GM21367 (cell line): ENCODE measurements at regions not wholly inside any gene's neighbourhood (a gene's known extent, or its start where the extent isn't known, plus 50 kb on each side); places are given as distances from the start of the nearest gene placed in this dataset.
"Not testable (repeated sequence)": the region's sequence is repeated elsewhere in the genome, so short reads cannot be mapped to it uniquely, and the experiment has no call there.

Experiments used
- ATAC-seq: cut with Tn5 transposase; IDR thresholded peaks from one replicate; pipeline ENCODE4 v1.9.1; 2021; ENCODE audit not compliant: unreplicated experiment

DNA sequence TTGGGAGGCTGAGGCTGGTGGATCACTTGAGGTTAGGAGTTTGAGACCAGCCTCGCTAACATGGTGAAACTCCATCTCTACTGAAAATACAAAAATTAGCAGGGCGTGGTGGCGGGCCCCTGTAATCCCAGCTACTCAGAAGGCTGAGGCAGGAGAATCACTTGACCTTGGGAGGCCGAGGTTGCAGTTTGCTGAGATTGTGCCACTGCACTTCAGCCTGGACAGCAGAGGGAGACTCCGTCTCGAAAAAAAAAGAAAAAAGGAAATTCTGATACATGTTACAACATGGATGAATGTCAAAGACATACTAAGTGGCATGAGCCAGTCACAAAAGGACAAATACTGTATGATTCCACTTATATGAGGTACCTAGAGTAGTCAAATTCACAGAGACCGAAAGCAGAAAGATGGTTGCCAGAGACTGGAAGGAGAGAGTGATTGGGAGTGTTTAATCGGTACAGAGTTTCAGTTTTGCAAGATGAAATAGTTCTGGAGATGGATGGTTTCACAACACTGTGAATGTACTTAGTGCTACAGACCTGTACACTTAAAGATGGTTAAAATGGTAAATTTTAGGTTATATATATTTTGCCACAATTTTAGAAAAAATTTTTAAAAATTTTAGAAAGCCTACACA, 92.3 kb downstream of the BLID start:
- ATAC-seq: no peak

DNA sequence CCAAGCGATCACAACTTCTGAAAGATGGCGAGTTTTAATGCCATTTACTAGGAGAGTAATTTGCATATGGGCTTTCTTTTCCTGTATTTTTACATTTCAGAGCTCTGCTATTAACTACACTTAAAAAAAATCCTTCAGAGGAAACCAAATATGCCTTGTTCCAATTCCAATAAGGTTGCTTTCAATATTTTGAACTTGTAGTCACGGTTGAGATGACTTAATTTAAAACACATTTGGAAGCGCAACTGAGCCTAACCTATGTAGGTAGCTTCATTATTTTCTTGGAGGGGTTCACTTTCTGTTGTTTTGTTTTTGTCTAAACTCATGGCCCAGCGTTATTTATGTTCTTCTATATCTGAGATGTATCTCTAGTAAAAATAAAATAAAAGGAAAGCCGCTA, 93.4 kb downstream of the BLID start:
- ATAC-seq: no peak

GRCh38 chr11:122020902-122021301, 95.1 kb downstream of the BLID start:
- ATAC-seq: no peak

- no peak for ATAC-seq
Measured at GRCh38 chr11:122019908-122020694, 95.9 kb downstream of the BLID start.

- ATAC-seq: no peak
Measured at GRCh38 chr11:122007601-122008071, 108.4 kb downstream of the BLID start.

- no peak for ATAC-seq
Measured at GRCh38 chr11:122004446-122004845, 111.6 kb downstream of the BLID start.

- no peak for ATAC-seq
Measured at GRCh38 chr11:122002926-122003325, 113.1 kb downstream of the BLID start.

GRCh38 chr11:122002047-122002446, 114.0 kb downstream of the BLID start:
- ATAC-seq: no peak

DNA sequence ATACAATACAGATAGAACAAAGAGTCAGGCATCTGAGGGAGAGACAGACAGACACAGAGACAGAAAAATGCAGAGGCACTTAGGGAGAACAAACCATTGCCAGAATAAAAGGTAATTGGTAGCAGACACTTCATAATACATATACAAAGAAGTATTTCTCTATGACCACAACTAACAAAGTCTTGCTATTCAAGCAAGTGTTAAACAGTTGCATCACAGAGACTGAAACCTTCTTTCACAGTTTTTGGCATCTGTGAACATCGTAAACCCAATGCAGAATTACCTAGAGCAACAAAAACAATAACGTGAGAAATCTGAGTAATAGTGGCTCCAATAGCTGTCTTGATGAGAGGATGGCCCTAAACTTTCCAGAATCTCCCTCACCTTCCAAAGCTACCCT, 116.4 kb downstream of the BLID start:
- ATAC-seq: no peak

- no peak for ATAC-seq
Measured at GRCh38 chr11:121996574-121996973, 119.4 kb downstream of the BLID start.

DNA sequence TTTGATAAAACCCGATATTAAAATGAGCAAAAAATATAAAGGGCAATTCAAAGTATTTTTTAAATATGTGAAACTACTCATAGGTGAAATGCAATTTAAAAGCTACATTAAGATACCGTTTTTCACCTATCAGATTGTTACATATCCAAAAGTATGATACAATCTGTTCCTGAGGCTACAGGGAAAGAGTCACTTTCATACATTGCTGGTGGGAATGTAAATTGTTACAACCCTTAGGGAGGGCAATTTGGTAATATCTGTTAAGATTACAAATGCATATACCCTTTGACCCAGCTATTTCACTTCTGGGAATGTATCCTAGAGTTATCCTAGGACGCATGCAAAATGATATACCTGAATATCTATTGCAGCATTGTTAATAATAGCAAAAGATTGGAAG, 132.1 kb downstream of the BLID start:
- no peak for ATAC-seq

- ATAC-seq: not testable (repeated sequence)
Measured at GRCh38 chr11:121977914-121978313, 138.1 kb downstream of the BLID start.

GRCh38 chr11:121968638-121969037, 147.4 kb downstream of the BLID start:
- ATAC-seq: no peak

DNA sequence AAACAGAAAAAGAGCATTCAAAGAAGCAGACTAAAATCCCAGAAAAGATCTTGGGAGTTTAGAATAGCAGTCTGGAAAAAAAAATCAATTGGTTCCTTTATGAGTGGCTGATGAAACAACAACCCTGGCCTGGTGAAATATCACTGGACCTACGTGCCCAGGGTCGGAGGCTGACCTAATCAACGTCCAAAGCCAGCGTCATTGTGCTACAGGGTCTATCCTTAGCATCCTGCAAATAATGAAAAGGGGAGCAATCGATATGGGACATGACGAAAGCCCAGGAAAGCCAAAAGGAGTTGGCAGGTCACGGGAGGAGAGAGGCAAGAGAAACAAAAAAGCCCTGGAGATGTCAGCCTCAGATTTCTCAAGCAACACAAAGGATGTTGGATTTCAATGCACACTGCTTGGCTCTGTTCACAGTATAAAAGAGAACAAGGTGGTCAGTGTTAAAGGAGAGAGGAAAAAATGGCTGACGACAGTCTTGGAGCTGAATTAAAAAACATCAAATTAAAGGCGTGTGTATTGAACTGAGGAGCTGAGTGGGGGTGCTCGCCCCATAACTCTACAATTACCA, 148.8 kb downstream of the BLID start:
- ATAC-seq: no peak

- no peak for ATAC-seq
Measured at GRCh38 chr11:121965330-121965729, 150.7 kb downstream of the BLID start.

- ATAC-seq: no peak
Measured at GRCh38 chr11:121964591-121964990, 151.4 kb downstream of the BLID start.

DNA sequence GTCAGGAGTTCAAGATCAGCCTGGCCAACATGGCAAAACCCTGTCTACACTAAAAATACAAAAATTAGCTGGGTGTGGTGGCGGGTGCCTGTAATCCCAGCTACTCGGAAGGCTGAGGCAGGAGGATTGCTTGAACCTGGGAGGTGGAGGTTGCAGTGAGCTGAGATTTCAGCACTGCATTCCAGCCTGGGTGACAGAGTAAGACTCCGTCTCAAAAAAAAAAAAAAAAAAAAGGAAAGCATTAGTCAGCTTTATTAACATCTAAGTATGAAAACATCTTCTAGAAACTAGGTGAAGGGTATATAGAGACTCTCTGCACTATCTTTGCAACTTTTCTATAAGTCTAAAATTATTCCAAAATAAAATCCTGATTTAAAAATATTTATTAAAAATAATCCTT, 152.2 kb downstream of the BLID start:
- ATAC-seq: not testable (repeated sequence)

DNA sequence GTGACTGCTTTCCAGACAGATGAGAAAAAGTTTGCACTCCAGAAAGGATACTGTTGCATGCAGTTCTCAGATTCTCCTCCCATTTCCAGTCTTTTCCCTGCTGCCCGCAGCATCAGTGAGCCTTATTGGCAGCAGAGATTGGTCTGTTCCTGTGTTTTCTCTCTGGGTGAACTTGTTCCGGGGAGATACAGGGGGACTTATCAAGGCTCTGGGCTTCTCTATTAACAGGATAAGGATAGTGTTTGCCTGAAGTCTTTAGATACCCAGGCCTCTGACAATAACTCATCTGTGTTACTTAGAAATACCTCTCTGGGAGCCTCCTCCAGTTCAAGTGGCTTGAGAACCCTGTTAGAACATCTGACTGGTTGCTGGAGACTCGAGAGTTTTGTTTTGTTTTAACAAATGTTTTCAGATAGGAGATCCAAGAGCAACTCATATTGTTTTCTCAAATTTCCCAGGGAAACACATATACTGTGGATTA, 154.7 kb downstream of the BLID start:
- no peak for ATAC-seq

GRCh38 chr11:121958971-121959325, 157.1 kb downstream of the BLID start:
- ATAC-seq: no peak

DNA sequence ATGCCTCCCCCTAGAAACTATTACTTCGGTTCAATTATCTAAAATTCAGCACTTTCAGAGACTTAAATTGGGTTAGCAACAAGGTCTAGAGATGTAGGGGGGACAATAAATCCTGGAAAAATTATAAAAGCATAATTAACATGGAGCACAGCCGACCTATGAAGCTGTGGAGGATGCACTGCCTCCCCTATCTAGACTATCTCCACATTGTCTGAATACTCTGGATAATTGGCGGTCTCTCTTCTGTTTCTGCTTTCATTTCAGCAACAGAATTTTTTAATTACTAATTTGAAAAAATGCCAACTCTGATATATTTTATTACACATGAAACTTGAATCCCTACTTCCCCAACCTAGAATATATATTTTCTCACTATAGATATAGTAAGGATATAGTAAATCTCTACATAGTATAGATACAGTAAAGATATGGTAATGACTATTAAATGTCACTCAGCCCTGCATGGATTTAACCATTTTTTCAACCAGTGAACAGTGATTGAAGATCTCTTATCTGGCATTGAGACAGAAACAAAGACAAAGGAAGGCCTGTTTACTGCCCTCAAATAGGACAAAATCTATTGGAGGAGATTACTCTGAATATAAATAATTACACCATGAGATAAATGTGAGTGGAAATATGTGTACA, 157.6 kb downstream of the BLID start:
- ATAC-seq: no peak

DNA sequence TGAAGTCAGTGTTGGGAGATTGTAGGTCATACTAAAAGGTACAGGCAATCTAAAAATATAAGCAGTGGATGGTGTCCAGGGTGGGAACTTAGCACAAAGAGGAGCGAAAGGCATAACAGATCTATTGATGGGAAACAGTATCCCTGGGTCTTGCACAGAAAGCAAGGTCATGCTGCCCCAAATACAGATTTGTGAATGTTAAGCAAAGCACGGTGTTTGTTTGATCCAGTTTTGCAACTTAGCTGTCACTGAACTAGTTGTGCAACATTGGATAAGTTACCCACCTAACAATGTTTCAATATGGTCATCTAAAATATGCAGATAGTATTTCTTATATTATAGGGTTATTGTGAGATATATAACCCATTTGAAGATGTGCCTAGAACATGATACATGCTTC, 162.9 kb downstream of the BLID start:
- no peak for ATAC-seq

GRCh38 chr11:121950160-121950559, 165.9 kb downstream of the BLID start:
- ATAC-seq: no peak
